ENCODE measurements at regions not wholly inside any gene's neighbourhood (a gene's known extent, or its start where the extent isn't known, plus 50 kb on each side); places are given as distances from the start of the nearest gene placed in this dataset.

GRCh38 chr2:78941751-78942150 lies 83.8 kb upstream of the REG3G start:
- DNase-seq (ENCODE audit: low read depth) = peak; percentile 47

- DNase-seq (ENCODE audit: low read depth) = no peak
Measured at GRCh38 chr2:78963881-78964280, 61.6 kb upstream of the REG3G start.

GRCh38 chr2:78967294-78967693 lies 58.2 kb upstream of the REG3G start:
- no peak for DNase-seq (ENCODE audit: low read depth)

GRCh38 chr2:78973630-78974029 lies 51.9 kb upstream of the REG3G start:
- DNase-seq (ENCODE audit: low read depth) = no peak
